ENCODE measurements at regions not wholly inside any gene's neighbourhood (a gene's known extent, or its start where the extent isn't known, plus 50 kb on each side); places are given as distances from the start of the nearest gene placed in this dataset.

- TF ChIP-seq CTCF (conservative IDR thresholded peaks at IDR 0.05 in 1 of 2, IDR thresholded peaks at IDR 0.05 in 1 of 2; ENCODE audit: low read depth in 1 of 2, low read length in 2 of 2) (no peak), EZH2 (IDR thresholded peaks at IDR 0.05; ENCODE audit: low read length, missing control alignments) (no peak)
Observed at GRCh38 chrX:22648281-22648680, 351.5 kb upstream of the DDX53 start.

Measured in fibroblast of lung (primary cell).